ENCODE measurements at regions not wholly inside any gene's neighbourhood (a gene's known extent, or its start where the extent isn't known, plus 50 kb on each side); places are given as distances from the start of the nearest gene placed in this dataset.

DNA sequence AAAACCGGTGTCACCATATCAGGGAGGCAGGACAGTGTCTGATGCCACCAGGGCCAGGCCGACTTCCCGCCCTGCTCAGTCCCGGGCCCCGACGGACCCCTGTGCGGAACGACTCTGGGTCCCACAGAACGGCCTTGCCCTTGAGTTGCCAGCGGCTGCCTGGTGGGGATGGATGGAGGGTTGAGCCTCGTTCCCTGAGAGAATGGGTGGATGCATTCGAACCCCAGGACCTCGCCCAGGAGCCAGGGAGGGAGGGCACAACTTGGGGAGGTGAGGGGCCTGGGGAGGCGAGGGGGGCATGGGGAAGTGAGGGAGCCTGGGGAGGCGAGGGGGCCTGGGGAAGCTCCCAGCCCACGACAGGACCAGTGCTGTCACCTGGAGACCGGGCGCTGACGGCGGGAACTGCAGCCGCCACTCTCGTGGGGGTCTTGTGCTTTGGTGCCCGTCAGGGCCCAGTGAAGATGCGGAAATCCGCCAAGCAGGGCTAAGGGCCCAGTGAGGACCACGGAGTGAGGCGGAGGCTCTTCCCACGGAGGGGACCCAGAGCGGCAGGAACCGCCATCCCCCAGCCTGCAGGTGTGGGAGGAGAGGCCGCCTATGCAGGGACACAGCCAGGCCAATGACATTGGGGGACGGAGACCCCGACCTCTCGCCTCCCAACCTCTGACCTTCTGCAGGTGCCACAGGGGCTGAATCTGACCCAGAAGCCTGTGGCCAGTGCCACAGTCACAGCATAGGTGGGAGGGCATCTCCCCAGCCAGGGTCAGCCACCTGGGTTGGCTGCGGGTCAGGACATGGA lies 74.4 kb upstream of the GALNT9 start:
- Histone ChIP-seq H3K9me3 (no peaks in the 10 kb centered on the region), H3K4me1 (peaks cover 0 to 6% (median 0%) of the 10 kb centered on the region in 4 donors), H3K4me3 (no peak overlapping the region), H3K36me3 (no peaks in the 10 kb centered on the region), H3K27ac (replicated peaks in 1 of 4) (no peak overlapping the region), H3K27me3 (peaks cover 0 to 100% (median 13%) of the 10 kb centered on the region in 4 donors)
- WGBS, result 82% methylated on average over 26 of the region's 35 CpGs
- intact Hi-C loops (cut with DNase I), result no loop called here
- no peak for TF ChIP-seq POLR2A (IDR thresholded peaks at IDR 0.05; ENCODE audit: low read depth)
- TF ChIP-seq POLR2AphosphoS5 (IDR thresholded peaks at IDR 0.05), result no peak
- no peak for TF ChIP-seq EP300 (IDR thresholded peaks at IDR 0.05)
- no peak for TF ChIP-seq CTCF (IDR thresholded peaks at IDR 0.05)
- no peak for DNase-seq (ENCODE audit: extremely low spot score)

- TF ChIP-seq POLR2A (IDR thresholded peaks at IDR 0.05; ENCODE audit: low read depth), result no peak
- no peak for TF ChIP-seq CTCF (IDR thresholded peaks at IDR 0.05)
- no peak for TF ChIP-seq EP300 (IDR thresholded peaks at IDR 0.05)
- no peak for TF ChIP-seq POLR2AphosphoS5 (IDR thresholded peaks at IDR 0.05)
- Histone ChIP-seq H3K4me1 (peaks cover 0 to 6% (median 0%) of the 10 kb centered on the region in 4 donors), H3K9me3 (no peaks in the 10 kb centered on the region), H3K27ac (replicated peaks in 1 of 4) (no peak overlapping the region), H3K4me3 (no peak overlapping the region), H3K36me3 (no peaks in the 10 kb centered on the region), H3K27me3 (peaks cover 0 to 100% (median 20%) of the 10 kb centered on the region in 4 donors)
- 69% methylated on average over 21 of the region's 23 CpGs for whole genome bisulfite sequencing
- intact Hi-C loops (cut with DNase I), result no loop called here
- no peak for DNase-seq (ENCODE audit: extremely low spot score)
Measured at GRCh38 chr12:132402831-132403416, 73.5 kb upstream of the GALNT9 start.

GRCh38 chr12:132401982-132402381 lies 72.6 kb upstream of the GALNT9 start:
- 90% methylated on average over 1 of the region's 1 CpG for WGBS
- intact Hi-C loops (cut with DNase I), result no loop called here
- no peak for DNase-seq (ENCODE audit: extremely low spot score)
- H3K4me3 ChIP-seq, result no peak overlapping the region
- no peaks in the 10 kb centered on the region for H3K4me1 ChIP-seq
- H3K27ac ChIP-seq (replicated peaks in 1 of 4), result no peak overlapping the region
- H3K9me3 ChIP-seq, result no peaks in the 10 kb centered on the region
- H3K36me3 ChIP-seq, result no peaks in the 10 kb centered on the region
- H3K27me3 ChIP-seq, result peaks cover 0 to 100% (median 24%) of the 10 kb centered on the region in 4 donors
- no peak for TF ChIP-seq POLR2A (IDR thresholded peaks at IDR 0.05; ENCODE audit: low read depth)
- no peak for TF ChIP-seq EP300 (IDR thresholded peaks at IDR 0.05)
- TF ChIP-seq POLR2AphosphoS5 (IDR thresholded peaks at IDR 0.05), result no peak
- no peak for TF ChIP-seq CTCF (IDR thresholded peaks at IDR 0.05)

- DNase-seq (ENCODE audit: extremely low spot score), result no peak
- no peak overlapping the region for H3K27ac ChIP-seq (replicated peaks in 1 of 4)
- no peaks in the 10 kb centered on the region for H3K36me3 ChIP-seq
- TF ChIP-seq EP300 (IDR thresholded peaks at IDR 0.05) (no peak), POLR2A (IDR thresholded peaks at IDR 0.05; ENCODE audit: low read depth) (no peak), CTCF (IDR thresholded peaks at IDR 0.05) (no peak)
- H3K4me3 ChIP-seq, result no peak overlapping the region
- H3K4me1 ChIP-seq, result no peaks in the 10 kb centered on the region
- H3K9me3 ChIP-seq, result no peaks in the 10 kb centered on the region
- intact Hi-C loops (cut with DNase I), result no loop called here
- H3K27me3 ChIP-seq, result peaks cover 0 to 100% (median 24%) of the 10 kb centered on the region in 4 donors
- 30% methylated on average over 28 of the region's 31 CpGs for WGBS
Measured at GRCh38 chr12:132400011-132400641, 70.7 kb upstream of the GALNT9 start.

Data from esophagus muscularis mucosa (tissue), 4 donors.